ENCODE measurements at regions not wholly inside any gene's neighbourhood (a gene's known extent, or its start where the extent isn't known, plus 50 kb on each side); places are given as distances from the start of the nearest gene placed in this dataset.

DNA sequence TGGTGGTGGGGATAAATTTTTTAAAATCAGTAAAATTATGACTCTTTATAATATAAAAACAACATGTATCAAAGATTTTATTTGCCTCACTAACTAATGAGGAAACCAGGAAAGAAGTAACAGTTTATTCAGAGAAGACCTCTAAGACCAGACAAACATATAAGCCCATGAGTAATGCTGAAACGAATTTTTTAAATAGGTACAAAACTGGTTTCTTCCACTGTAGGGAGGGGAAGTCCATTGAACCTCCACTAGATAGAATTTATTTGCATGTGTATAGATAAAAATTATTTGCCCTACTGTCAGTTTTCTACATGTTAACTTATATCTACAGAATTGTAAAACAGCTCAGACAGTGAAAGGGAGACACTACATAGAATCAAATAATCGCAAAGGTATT, 86.8 kb downstream of the ZC3H11B start:
- DNase-seq (ENCODE audit: low read depth in 3 of 3, low spot score in 2 of 3), result no peak

DNA sequence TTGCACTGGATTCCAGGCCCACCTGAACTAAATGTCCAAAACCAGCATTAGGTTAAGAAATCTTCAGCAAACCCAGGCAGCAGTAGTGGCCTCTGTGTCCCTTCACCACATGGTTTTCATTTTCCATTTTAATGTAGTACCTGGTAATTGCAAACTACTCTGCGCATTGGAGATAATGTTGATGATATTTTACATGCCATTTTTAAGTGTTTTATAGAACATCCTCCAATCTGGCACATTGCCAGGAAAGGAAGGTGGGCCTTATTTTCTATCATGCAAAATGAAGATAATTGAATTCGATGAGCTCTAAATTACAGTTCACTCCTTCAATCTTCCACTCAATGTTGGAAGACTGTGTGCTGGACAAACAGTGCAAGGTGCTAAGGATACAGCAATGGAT, 89.5 kb downstream of the ZC3H11B start:
- no peak for DNase-seq (ENCODE audit: low read depth in 3 of 3, low spot score in 2 of 3)

DNA sequence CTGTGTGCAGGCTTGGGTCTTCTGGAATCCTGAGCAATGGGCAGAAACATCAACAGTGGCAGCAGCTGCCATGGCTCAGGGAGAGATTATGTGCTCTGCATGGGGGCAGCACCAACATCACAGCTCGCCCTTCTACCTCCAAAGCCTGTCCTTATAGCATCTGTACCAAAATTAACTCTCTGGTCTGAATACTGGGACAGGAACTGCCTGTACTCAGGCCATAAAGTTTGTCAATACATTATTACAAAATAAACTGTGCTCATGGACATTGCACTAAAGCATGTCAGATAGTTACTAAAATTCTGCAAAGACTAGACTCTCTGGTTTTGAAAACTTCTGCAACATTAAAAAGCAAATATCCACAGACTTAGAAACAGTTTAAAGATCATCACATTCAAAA, 91.6 kb downstream of the ZC3H11B start:
- no peak for DNase-seq (ENCODE audit: low read depth in 3 of 3, low spot score in 2 of 3)

DNA sequence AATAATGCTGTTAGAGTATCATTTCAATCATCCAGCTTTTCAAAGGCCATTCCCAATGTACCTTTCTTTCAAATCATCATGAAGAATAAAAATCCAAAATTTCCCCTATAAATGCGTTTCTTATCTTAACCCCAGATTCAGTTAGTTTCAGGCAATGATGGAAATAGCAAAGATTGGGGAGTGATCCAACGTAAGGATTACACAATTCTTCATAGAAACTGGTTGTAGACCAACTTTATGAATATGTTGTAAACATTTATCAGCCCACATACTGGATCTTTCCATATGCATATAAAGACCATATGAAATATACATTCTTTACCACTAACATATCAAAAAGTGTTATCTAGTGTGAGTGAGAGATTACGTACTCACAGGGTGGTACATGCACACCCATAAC, 92.7 kb downstream of the ZC3H11B start:
- DNase-seq (ENCODE audit: low read depth in 3 of 3, low spot score in 2 of 3), result no peak

DNA sequence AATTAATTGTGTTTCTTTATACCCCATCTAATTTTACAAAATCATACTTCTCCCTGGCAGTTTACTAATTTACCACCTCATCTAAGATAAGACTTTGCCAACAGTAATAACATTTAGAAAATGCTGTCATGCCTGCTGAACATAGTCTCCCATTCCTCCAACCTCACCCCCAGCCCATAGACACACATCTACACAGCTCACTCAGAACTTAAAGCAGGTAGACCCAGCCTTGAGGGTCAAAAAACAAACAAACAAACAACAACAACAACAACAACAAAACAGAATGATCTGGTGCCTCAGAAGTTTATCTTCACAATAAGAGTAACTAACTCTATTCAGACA, 94.0 kb downstream of the ZC3H11B start:
- no peak for DNase-seq (ENCODE audit: low read depth in 3 of 3, low spot score in 2 of 3)

DNA sequence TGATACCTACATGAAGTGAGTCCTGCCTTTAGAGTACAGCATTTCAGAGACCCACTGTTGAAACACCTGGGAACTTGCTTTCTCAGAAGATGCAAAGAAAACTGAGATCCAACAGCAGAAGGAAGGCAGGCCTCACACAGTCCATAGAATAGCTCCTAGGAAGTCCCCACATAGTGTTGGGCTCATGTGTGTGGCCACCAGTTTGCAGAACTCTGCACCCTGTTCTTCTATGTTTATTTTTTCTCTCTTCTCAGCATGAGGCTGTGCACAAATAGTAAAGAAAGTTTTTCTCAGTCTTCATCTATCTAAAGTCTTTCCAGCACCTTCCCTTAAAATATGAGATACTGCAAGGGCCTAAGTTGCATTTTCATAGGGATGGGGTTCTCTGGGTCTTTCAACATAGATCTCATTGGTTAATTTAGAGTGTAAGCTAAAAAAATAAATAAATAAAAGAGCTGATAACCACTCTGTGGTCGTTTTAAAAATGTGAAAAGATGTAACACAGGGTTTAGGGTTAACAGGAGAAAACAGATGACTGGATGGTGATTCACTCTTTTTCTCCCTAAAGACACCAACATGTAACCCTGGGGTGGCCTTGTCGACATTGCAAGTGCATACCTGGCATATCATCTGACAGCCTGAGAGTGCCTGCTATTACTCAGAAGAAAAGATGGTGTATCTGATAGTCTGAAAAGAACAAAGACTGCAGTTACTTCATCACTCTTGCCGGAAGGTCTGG, 94.6 kb downstream of the ZC3H11B start:
- DNase-seq (ENCODE audit: low read depth in 3 of 3, low spot score in 2 of 3), result no peak

DNA sequence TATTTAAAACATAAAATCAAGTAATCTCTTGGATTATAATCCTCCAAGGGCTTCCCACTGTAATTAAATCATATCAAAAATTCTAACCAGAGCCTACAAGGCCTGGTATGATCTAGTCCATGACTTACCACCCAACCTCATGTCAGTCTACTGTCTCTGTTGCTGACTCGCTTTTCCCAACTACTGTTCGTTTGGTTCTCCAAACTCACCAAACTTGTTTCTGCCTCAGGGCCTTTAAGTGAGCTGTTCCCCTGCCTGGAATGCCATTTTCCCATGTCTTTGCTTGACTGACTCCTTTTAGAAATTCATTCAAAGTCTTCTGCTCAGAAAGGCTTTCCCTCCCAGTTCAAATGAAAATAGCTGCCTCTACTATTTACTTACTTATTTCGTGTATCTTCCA, 95.9 kb downstream of the ZC3H11B start:
- DNase-seq (ENCODE audit: low read depth in 3 of 3, low spot score in 2 of 3), result no peak

DNA sequence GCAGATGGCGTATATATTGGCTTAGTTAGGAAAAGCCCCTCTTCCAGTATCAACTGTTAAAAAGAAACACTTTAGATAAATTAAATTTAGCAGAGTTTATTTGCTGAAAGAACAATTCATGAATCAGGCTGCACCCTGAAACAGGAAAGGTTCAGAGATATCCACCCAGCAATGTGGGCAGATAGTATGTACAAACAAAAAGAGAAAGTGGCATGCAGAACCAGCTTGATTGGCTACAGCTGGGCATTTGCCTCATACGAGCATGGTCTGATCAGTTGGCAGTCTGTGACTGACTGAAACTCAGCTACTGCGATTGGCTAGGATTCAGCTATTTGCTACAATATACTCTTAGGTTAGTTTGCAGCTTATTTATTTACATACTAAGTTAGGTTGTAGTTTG, 98.2 kb downstream of the ZC3H11B start:
- DNase-seq (ENCODE audit: low read depth in 3 of 3, low spot score in 2 of 3), result no peak

DNA sequence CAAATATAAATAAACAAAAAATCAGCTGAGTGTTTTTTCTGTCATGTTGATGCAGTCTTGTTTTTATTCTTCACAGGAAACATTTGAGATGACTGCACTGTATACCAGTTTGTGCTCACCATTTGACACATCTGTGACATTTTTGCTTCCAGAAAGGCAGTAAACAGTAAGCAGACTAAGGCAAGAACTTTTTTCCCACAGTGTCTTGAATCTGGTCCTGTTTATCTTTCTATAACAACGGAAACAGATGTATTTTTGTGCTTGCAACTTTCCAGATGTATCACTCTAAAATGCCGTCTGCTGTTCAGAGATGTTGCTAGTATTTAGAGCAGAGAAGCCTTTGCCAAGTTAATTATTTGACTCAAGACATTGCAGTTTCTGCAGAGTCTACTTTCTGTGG, 105.5 kb downstream of the ZC3H11B start:
- DNase-seq (ENCODE audit: low read depth in 3 of 3, low spot score in 2 of 3), result no peak

DNA sequence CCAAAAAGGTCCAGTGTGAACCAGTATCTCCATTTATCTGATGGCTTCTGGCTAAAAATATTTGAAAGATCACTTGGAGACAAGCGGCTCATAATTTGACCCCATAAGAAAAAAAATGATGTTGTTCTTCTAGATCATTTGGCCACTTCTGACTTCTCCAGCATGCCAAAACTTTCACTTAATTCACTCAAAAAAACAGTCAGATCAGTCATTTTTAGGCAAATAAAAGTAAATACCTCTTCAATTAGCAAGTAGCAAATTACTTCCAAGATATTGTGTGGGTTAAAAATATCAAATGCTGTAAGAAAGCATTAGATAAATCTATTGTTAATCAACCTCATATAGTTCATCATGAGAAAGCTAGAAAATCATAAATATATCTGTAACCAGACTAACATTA, 106.0 kb downstream of the ZC3H11B start:
- no peak for DNase-seq (ENCODE audit: low read depth in 3 of 3, low spot score in 2 of 3)

DNA sequence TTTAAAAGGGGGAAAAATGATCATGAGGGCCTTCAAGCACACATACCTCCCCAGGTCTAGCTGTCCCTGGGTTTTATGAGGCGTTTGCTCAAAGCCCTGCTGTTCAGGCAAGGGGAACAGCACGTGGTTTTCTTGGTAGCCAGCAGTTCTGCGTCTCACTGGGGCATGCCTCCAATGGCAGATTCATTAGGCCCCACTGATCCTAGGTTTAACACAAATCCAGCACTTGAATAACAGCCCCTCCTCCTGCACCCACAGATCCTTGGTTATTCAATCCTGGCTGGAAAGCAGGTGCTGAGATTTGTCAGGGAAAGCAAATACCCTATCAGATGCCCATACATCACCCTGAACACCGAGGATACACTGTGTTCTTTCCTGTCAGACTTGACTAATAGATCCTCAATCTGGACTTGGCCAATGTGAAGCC, 106.4 kb downstream of the ZC3H11B start:
- peak in 1 of 3 donors; percentile 19 for DNase-seq (ENCODE audit: low read depth in 3 of 3, low spot score in 2 of 3)

DNA sequence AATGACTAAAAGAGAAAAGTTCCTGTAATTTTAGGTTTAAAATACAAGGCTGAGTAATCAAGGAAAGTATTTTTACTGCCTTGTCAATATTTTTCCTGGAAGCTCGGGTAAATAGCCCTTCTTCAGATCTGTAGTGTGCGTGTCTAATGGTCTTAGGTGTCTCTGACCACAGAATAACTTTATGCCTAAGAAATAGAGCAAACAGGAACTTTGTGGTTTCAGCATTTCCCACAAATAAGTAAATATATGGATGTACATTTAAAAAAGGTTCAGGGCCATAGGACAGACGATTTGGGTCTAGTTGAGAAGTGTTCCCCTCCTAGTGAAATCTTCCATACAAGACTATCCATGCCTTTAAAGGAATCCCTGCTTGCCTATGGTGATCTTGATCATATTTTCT, 107.0 kb downstream of the ZC3H11B start:
- no peak for DNase-seq (ENCODE audit: low read depth in 3 of 3, low spot score in 2 of 3)

DNA sequence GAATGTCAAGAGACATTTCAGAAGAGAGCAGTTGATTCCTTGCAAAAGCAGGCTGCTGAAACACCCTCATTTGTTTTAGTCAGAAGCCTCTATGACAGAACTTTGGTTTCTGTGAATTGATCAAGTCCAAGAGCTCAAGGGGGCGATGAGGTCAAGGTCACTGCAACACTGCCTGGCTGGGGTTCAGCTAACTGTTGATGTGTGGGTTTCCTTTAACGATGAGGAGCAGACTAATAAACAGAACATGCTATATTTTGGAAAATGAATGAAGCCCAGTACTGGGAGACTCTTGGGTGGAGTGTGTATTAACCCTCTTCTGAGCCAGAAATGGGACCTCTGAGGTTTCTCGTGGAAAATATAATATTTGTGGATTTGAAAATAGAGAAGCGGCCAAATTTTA, 109.3 kb downstream of the ZC3H11B start:
- no peak for DNase-seq (ENCODE audit: low read depth in 3 of 3, low spot score in 2 of 3)

DNA sequence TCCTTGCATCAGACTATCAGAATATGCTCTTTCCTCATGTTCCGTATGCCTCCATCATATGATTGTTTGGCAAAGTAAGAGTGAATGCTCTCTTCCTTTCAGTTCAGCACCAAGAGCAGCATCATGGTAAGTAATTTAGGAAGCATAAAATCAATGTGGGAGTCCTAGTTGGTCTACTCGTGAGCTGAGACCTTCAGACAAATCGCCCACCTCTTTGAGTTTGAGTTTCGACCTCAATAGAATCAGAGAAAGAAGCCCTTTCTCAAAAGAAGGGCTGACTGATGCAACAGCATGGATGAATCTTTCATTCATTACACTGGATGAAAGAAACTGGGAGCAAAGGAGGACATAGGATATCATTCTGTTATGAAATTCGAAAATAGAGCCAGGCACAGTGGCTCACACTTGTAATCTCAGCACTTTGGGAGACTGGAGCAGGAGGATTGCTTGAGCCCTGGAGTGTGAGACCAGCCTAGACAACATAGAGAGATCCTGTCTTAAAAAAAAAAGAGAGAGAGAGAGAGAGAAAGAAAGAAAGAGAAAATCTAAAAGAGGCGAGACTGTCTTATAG, 112.5 kb downstream of the ZC3H11B start:
- DNase-seq (ENCODE audit: low read depth in 3 of 3, low spot score in 2 of 3), result no peak

DNA sequence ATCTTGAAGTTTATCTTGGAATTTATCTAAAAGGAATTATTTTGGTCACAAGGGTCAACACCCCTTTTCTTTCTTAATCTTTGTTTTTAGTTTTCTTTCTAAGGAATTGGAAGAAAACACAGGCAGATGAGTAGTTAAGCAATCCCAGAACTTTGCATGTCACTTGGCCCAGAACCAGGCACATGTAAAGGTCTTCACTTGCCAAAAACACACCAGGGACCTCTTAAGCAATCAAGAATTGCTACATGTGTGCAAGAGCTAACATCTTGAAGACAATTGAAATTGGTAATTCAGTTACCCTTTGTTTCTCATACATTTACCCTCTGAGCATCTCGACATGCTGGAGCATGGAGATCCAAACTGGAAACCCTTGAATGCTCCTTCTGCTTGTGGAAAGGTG, 114.2 kb downstream of the ZC3H11B start:
- DNase-seq (ENCODE audit: low read depth in 3 of 3, low spot score in 2 of 3), result no peak

DNA sequence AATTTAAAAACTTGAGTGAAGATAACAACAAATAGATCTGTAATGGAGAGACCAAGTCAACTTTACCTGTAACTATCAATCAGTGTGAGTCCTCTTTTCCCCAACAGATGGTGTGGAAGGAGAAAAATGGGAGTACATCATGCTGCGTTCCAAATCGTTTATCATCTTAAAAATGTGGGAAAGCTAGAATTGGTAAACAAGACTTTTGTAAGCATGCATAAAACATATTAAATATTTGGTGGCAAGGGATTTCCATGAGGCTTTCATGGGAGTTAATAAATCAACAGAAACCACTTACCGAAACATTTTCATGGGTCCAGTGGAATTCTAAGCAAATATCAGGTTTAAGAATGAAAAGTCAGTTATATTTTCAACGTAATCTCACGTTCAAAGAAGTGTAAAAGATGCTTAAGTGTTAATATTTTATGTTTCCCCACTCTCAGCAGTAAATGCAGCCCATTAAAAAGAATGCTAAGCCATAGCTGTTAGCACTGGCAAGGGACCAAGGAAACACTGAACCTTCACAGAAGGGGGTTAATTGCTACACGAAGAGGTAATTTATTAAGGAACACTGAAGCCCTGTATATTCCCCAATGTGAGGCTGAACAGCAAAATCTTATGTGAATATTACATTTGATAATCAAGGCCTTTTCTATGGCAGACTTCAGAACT, 117.0 kb downstream of the ZC3H11B start:
- DNase-seq (ENCODE audit: low read depth in 3 of 3, low spot score in 2 of 3), result no peak

DNA sequence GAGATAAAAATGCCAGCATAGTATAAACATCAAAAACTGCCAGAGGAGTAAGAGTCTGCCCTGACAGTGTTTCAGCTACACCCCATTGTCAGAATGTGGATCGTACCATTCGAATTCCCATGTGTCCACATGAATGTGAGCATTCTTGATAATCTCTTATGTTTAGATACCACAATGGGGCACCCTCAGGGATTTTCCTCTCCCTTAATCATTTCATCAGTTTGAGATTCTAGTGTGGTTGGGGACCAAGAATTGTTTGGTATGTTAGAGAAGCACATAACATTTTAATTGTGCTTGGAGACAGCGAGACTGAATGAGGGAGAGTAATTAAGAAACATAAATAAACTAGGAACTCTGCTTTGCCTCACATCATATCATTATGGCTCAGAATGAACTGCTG, 120.2 kb downstream of the ZC3H11B start:
- DNase-seq (ENCODE audit: low read depth in 3 of 3, low spot score in 2 of 3), result no peak

DNA sequence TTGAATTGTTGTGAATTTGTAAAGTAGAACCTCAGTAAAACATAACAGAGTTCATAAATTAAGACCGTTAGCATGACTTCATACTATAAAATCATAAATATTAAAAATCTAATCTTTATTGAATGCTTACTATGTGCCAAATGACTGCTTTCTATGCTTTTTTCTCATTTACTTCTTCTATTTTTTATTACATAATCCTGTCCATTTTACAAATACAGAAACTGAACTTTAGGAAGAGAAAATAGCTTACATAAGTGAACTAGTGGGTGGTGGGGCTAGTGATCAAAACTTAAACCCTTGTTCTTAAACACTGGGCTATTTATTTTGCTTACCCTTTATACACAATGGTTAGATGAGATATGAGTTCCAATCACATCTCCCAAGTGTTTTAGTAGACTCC, 122.3 kb downstream of the ZC3H11B start:
- no peak for DNase-seq (ENCODE audit: low read depth in 3 of 3, low spot score in 2 of 3)

DNA sequence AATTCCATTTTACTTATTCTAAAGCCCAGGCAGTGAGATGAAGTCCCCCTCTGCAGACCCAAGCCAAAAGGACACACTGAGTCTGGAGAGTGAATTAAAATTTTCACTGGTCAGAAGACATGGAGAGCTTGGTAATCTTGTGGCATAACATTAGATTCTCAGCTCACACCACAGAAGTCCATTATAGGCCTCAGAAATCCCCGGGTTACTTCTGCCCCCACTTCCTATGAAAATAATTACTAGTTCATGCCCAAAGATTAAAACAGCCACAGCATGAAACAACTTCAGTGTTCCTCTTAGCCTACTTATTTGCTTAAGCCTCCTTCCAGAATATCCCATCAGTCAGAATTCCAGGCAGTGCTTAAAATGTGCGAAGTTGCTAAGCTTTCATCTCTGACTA, 123.3 kb downstream of the ZC3H11B start:
- no peak for DNase-seq (ENCODE audit: low read depth in 3 of 3, low spot score in 2 of 3)

DNA sequence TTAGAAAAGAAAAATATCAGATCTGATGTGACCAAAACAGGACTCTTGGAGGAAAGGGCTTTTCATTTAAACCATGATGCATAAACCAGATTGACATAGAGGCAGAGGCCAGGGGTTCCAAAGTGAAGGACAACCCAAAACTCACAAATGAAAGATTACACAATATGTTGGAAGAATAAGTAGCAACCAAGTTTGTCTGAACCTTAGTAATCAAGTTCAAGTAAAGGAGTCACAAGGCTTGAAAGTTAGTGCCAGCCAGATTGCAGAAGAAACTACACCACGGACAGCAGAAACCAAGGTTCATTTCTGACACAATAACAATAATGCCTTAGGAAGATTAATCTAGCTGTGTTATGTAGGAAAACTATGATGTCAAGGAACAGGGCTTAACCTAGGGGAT, 124.6 kb downstream of the ZC3H11B start:
- DNase-seq (ENCODE audit: low read depth in 3 of 3, low spot score in 2 of 3), result no peak

DNA sequence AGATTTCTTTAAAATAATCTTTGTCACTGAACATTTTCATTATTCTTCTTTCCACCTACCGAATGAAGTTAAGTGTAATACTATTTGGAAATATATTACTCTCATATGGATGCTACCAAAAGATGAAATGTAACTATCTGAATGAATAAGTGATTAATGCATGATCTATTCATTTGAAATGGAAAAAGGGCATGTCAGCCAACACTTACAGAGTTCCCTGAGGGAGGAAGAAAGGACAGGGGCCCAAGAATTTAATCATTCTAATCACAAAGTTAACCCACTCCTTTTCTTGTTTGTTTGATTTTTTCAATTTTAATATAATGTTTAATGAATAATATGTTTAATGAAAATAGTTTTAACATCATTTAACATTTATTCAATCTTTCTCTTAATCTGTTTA, 129.4 kb downstream of the ZC3H11B start:
- no peak for DNase-seq (ENCODE audit: low read depth in 3 of 3, low spot score in 2 of 3)

DNA sequence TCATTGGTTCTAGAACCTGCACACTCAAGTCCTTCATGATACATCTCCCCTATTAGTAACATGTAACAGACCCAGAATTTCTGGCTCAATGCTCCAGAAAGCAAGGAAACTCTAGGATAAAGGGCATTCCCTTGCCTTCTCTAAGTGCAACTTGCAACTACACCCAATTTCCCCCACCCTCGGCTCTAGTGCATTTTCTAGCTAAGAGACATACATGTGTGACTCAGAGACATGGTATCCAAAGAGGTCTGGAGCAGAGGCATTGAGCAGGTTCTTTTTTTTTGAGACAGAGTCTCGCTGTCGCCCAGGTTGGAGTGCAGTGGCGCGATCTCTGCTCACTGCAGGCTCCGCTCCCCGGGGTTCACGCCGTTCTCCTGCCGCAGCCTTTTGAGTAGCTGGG, 132.9 kb downstream of the ZC3H11B start:
- DNase-seq (ENCODE audit: low read depth in 3 of 3, low spot score in 2 of 3), result no peak

Measured in right renal cortex interstitium (tissue), 3 donors.